CD4-positive, alpha-beta T cell treated with Interferon gamma for 1 hour (primary cell): ENCODE measurements at regions not wholly inside any gene's neighbourhood (a gene's known extent, or its start where the extent isn't known, plus 50 kb on each side); places are given as distances from the start of the nearest gene placed in this dataset.
A peak's percentile ranks its signal among the peaks of the same experiment; 100 is the strongest.

Experiments used
- DNase-seq: peaks from one replicate; pipeline ENCODE4 v3.0.0-alpha.2; 2020

DNA sequence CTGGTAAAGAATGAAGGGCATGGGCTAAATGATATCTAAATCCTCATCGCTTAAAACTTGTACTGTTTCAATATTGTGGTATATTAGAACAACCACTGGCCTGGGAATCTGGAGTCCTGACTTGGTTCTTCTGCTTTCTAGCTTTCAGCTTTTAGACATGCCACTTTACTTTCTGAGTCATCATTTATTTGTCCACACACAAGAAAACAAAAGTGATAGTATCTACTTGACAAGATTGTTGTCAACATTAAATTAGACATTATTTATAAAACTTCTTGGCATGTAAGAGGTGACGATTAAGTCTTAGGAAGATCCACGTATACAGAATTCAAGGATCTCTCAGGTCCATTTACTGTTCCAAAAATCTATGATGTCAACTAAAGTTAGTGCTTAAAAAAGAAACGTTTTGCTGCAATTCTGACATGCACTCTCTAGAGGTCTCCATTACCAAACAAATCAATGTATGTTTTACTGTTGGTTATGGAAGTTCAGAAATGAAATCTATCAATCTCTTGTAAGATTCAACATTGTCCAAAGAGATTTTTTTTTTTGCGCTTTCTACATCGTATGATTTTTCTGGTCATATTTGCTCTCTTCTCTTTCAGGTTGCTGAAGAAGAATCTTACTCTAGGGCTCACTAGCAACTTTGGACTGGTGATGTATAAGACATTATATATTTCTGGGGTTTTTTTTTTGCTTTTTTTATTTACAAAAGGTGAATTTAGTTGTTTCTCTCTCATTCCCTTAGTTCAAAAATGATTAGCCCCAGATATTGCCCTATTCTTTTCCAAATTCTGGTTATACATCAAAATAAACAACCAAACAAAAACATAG lies 53.6 kb upstream of the DYNC1I1 start:
- DNase-seq = no peak

DNA sequence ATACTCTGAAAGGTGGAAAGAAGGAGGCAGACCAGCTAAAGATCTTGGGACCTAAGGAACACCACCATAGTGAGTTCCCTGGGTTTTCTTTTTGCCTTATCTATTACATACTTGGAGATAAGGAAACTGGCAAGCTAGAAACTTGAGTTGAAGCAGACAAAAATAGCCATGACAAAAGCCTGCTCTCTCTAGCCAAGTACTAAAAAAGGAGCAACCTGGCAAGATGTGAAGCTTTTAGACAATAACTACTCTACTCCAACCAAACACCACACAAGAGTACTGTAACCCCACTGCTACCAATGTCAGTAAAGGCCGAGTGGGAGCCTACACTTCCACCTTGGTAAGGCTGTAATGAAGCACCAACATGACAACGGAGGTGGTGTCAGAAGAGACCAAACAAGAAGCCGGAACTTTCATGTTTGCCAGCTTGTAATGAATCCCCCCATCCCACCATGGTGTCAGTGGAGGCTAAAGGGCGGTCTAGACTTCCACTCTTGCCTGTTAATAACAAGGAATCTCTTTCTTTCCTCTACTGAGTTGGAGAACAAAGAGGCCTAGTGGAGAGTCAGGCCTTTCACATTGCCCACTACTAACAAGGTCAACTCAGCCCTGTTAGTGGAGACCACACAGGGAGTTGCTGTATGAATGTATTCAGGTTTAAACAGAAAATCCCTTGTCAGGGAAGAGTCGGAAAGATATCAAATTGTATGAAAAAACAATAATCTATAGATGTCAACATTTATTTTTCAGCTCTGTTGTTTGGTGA lies 55.8 kb upstream of the DYNC1I1 start:
- DNase-seq = no peak

DNA sequence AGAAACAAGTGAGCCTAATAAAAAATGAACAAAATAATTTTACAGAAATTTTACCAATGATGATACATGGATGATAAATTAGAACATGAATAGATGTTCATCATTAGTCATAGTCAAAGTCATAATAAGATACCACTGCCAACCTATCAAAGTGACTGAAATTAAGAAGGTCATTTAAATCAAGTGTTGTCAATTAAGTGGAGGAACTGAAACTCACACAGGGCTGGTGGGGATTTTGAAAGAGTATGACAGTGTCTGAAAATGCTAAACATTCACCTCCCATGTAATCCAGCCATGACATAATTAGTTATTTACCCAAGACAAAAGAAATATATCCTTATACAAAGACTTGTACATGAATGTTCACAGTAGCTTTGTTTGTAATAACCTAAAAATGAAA lies 57.1 kb upstream of the DYNC1I1 start:
- DNase-seq = no peak

DNA sequence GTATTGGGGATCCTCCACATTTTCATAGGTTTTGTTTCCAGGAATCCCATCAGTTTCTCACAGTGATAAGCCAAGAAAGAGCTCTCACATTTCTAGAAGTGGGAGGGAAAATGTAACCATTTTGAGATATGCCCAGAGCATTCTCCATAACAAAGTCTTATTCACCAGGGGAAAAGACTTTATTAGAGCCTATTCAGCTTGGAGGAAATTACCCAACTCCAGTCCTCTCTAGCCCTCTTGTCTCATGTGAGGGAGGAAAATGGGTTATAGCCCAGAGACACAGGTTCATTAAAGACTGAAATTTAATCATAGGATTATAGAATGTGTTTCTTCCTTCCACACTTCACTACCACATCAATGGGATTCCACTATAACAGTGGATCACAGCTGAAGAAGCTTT lies 61.6 kb upstream of the DYNC1I1 start:
- DNase-seq = no peak

DNA sequence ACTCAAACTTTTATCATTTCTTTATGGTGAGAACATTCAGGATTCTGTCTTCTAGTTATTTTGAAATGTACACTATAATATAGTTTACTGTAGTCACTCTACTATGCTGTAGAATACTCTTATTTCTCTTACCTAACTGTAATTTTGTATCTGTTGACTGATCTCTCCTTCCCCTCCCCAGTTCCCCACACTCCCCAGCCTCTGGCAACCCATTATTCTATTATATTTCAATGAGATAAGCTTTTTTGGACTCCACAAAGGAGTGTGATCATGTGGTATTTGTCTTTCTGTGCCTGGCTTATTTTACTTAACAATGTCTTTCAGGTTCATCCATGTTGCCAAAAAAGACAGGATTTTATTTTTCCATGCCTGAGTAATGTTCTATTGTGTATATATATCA lies 71.4 kb upstream of the DYNC1I1 start:
- DNase-seq = no peak

DNA sequence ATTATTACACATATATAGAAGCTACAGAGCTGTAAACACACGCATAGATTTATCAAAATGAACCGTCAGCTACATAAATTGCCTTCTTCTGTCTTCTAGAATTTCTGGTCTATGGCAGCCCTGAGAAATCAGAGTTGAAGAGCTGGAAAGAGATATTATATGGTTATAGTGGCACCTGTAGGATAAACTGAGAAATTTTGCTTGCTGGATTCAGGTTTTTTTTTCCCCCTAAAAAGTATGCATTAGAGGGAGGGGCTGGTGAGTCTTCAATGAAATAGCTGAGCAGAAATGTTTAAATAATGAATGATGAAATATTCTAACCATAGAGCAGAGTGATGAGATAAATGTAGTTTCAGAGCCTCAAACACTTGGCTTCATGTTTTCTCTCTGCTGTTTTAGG lies 78.0 kb upstream of the DYNC1I1 start:
- DNase-seq = no peak

DNA sequence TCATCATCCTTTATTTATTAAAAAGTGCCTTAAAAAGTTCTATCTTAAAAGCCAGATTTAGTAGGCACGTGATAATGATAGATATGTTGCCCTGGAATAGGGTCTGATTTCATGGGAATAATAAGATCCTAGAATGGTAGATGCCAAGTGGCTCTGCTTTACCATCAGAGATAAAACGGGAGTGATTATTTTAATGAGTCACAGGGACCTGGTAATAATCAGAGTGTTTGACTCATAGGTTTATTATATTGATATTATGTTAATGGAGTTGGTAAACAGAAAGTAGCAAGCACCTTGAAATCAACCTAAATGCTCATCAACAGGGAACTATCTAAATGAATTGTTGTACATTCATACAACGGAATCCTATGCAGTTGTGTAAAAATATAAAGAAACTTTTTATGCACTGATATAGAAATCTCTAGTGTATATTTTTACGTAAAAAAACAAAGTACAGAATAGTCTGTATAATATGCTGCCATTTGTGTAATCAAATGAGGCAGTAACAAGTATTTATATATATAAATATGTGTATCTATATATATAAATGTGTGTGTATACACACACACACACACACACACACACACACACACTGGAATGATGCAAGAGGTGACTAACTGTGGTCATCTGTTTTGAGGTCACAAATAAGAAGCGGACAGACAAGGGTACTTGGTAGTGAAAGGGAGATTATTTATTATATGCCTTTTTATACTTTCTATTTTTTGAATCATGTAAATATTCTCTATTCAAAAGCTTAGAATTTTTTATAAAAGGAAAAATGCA lies 78.6 kb upstream of the DYNC1I1 start:
- no peak for DNase-seq

DNA sequence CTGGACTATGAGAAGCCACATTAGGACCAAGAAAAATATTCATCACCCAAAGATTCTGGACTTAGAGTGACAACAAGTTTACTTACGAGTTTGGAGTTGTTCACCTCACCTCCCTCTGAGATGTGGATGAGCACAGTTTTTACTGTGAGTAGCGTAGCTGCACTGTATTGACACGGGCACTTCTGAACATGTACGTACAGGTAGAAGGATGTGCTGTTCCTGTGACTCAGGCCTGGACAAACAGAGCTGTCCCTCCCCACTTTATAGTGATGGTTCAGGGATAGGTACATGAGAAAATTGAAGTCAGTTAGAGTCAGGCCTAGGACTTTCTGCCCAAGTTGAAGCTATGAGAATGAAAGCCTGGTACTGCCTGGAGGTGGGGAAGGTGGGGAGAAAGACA lies 80.9 kb upstream of the DYNC1I1 start:
- no peak for DNase-seq

DNA sequence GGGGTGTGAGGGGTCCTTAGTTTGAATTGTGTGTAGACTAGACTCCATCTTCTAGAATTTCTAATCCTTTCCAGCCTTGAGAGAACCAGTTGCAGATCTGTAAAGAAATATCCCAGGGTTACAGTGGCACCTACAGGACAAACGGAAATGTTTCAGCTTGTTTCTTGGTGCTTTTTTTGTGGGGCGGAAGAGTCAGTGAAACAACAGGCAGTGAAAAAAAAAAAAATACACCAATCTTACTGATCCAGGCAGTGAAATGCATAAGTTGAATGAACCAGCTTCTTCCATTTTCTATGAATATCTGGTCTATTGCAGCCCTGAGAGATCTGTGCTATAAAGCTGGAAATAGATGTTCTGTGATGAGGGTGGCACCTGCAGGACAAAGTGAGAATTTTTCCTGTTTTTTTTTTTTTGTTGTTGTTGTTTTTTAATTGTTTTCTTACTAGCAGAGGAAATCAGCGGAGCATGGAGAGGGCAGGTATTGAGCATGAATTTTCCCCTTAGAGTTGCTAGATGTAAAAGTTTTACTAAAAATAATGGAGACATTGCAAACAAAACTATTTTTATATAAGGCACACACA lies 81.9 kb upstream of the DYNC1I1 start:
- DNase-seq = no peak

DNA sequence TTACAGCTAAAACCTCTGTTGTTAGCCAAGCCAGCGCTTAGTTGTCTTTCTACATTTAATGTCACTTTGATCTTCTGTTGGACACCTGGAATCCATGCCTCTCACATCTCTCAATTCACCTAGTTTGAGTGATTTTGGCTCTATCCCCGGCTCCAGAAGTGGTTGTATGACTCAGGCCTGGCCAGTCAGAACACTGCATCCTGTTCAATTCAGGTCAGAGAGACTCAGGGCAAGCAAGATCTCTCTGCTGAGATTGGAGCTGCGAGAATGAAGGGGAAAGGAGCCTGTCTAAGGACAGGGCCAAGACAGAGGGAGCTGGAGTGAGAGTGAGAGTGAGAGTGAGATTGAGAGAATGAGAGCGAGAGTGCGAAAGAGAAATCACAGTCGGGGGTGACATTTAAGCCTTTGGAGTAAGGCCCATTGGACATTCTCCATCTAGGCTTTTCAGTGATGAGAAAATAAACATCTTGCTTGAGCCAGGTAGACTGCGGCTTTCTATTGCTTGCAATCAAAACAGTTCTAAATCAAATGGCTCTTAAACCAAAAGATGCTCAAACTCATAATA lies 83.3 kb upstream of the DYNC1I1 start:
- DNase-seq = no peak

DNA sequence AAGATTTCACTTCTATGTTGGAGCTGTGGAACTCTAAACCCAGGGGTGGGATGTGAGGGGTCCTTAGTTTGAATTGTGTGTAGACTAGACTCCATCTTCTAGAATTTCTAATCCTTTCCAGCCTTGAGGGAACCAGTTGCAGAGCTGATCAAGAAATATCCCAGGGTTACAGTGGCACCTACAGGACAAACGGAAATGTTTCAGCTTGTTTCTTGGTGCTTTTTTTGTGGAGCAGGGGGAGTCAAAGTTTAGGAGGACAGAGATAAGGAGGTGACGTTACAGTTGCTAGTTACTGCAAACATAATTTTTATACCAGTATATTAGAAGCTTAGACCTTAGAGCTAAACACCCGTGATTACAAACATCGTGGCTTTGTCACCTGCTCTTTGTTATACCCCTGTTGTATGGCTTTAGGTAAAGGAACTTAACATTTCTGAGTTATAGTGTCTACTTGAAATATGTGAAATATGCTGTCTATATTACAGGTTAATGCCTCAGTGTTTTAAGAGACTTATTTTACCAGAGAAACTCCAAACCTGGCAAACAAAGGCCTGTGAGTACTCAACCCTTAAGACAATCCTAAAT lies 84.5 kb upstream of the DYNC1I1 start:
- DNase-seq = peak; percentile 1

DNA sequence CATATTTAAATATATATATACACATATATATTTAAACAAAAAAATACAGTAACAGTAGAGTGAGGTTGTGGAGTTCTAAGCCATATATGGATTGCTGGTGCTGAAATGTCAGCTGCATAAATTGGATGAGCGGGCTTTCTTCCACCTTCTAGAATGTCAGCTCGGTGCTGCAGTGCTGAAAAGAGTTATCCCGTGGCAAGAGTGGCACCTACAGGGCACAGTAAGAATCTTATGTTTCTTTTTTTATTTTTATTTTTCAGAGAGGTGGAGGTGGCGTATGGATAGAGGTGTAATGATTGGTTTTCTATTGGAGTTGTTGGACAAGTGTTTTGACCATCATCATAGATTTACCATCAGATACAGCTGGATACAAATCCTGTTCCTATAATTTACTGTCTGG lies 86.2 kb upstream of the DYNC1I1 start:
- peak; percentile 32 for DNase-seq

DNA sequence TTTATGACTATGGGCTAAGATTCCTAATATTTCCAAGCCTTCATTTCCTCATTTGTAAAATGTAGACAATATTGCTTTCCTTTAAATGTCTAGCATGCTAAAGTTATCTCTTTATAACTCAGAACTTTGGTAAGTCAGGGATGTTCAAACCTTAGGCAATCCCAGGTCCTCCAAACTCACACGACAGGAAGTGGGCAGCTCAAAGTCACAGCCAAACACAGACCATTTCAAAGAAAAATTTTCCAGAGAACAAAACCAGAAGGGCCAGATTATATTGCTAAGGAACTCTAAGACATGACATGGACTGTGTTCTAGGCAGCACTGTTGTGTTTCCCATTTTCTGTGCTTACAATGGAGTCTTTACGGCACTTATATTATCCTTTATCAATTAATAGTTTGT lies 87.8 kb upstream of the DYNC1I1 start:
- DNase-seq = no peak

DNA sequence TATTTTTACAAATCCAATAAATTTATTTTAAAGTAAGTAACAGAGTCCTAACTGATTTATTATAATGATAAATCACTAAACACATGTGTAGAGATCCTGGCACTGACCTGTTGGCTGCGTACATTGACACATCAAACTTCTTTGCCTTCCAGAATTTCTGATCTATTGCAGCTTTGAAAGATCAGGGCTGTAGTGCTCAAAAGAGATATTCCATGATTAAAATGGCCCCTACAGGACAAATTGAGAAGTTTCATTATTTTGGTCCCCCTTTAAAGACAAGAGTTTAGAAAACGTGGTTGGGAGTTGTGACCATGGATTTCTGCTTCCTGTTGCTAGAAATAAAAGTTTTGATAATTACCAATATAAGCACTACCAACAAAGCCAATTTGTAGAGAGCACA lies 87.7 kb upstream of the PDK4 start:
- DNase-seq = no peak

DNA sequence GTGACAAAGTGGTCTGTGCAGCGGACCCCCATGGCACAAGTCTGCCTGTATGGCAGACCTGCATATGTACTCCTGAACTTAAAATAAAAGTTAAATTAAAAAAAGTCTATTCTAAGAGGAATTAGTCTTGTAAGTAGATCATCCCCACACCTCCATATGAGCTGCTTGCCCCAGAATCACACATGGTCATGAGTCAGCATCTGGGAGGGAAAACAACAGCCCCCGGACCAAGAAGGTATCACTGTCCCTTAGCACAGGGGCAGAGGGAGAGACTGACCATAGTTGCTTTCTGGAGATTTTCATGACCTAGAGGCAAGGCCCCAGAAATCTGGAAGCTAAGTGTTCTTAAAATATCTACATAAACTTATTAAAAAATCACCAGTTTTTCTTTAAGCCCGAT lies 86.6 kb upstream of the PDK4 start:
- no peak for DNase-seq

DNA sequence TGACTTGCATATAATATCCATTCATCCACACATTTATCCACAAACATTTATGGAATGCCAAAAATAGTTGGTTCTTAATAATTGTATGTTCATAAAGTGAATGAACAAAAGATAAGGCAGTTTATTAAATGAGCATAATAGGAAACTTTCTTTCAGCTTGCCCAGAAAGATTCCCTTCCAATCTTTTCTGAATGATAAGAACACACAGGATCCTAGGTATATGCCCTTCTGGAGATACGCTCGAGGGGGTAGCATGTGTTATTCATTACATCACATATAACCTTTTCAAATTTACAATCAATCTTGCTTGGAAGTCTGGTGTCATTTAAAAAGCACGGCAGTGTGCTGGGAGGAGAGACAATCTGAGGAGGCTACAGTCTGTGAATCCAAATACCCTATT lies 80.4 kb upstream of the PDK4 start:
- no peak for DNase-seq

DNA sequence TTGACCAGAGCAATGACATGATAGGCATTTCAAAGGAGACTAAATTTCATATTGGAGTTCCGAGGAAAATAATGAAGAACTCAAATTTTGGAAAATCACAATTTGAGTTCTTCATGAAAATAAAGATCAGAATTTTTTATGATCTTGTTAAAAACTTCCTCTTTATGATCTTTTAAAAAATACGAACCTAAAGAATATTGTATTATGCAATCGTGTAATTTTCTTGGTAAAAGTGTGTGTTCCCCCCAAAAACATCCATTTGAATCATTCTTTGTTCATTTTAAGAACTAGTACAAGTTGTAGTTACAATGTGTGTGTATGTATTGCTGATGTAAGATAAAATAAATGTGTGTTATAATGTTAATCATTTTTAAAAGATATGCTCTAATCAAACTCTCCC lies 79.3 kb upstream of the PDK4 start:
- no peak for DNase-seq

DNA sequence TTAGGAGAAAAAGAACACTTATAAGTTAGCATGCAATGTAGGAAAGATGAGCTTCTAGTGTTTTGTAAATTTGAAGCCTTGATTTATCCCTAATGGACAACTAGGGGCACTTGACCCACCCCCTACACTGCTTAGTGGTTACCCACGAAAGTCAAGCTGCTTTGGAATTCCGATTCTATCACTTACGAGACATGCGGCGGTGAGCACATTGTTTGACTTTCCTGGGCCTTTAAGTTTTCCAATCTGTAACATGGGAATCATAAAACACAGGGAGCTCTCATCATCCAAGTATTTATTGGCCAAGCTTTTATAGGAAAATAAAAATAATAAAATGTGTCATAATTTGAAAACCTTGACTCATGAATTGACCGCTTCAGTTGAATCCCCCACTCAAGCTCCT lies 78.7 kb upstream of the PDK4 start:
- no peak for DNase-seq

DNA sequence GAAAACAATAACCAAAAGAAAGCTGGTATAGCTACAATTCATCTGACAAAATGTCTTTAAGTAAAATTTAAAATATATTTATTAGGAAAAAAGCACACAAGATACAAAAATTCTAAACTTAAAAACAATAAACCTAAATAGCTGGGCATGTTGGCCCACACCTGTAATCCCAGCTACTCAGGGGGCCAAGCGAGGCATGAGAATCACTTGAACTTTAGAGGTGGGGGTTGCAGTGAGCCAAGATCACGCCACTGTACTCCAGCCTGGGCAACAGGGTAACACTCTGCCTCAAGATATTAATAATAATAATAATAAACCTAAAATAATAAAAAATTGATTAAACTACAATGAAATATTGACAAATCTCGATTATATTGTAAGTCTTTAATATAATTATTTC lies 77.8 kb upstream of the PDK4 start:
- no peak for DNase-seq

DNA sequence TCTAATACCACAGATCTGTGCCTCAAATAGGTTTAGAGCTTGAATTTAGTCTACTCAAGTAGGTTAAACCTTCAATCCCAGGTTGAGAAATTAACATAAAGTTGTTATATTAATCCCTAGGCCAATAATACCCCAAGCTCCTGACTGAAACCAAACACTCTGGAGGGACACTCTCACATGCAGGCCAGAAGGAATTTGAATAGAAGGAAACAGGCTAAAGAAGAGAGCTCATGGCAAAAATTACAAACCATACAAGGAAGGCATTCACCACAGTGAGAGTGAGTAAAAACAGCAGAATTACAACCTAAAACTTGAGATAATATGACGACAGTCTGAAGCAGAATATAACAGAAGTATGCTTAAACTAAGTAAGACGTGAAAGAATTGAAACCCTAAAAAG lies 76.1 kb upstream of the PDK4 start:
- no peak for DNase-seq

DNA sequence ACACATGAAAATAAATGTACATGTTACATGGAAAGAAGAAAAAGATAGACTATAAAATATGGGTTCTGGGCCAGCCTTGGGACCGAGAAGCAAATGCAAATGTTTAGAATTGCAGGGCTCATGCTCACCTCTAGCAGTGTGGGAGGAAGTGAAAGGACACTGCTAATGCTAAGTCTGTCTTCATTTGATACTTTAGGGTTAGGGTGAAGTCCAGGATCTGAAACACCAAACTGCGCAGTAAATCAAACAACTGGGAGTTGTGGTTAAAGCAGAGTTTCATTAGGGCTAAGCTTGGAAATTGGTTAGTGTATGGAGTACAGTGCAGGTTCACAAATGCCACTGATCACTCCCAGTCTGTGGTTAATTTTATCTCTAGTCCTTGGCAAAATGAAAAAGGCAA lies 73.2 kb upstream of the PDK4 start:
- no peak for DNase-seq

DNA sequence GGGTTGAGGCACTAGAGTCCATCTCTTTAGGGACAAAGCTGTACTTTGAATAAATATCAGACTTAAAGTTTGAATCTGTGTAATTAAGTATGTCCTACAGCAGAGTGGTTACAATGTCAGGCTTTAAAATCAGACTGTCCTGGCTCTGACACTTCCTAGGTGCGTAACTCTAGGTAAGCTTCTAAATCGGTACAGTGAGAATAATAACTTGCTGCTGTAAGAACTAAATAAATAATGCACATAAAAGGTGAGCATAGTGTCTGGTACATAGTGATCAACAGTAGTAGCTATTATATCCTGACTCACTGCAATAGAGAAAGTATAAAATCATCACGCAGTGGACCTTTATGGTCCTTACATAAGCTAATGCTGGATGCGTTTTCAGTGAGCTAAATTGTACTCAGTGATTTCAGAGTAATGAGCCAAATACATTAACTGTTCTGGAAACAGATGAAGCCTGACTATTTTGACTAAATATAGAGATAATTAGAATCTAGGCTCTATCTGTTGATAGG lies 72.2 kb upstream of the PDK4 start:
- no peak for DNase-seq
